Vagina (tissue), 2 donors: ENCODE measurements at regions not wholly inside any gene's neighbourhood (a gene's known extent, or its start where the extent isn't known, plus 50 kb on each side); places are given as distances from the start of the nearest gene placed in this dataset.

ENCODE experiments used
- DNase-seq, 2 donors: peaks; one replicate each; pipeline ENCODE4 v3.0.0-alpha.2; 2017; ENCODE audit errors: extremely low spot score in 2 of 2
- H3K27ac ChIP-seq: fragments of 200-600 bp; sonication (generic); one replicate; pipeline ENCODE4 v1.5.1; 2019
- H3K27me3 ChIP-seq: fragments of 200-600 bp; sonication (generic); one replicate; pipeline ENCODE4 v1.5.1; 2019
- H3K36me3 ChIP-seq, 2 donors: fragments of 200-600 bp; sonication (generic); one replicate each; pipeline ENCODE4 v1.5.1; 2017 to 2019
- H3K4me1 ChIP-seq: fragments of 200-600 bp; sonication (generic); one replicate; pipeline ENCODE4 v1.5.1; 2019
- H3K4me3 ChIP-seq, 2 donors: fragments of 200-600 bp; sonication (generic); 1 replicate in 1 of 2; 2 replicates in 1 of 2; pipeline ENCODE4 v1.5.1; 2016 to 2019
- H3K9me3 ChIP-seq: fragments of 200-600 bp; sonication (generic); one replicate; pipeline ENCODE4 v1.5.1; 2019
- CTCF ChIP-seq, 3 experiments: fragments of 450-650 bp in 2 of 3; fragments of 200-600 bp in 1 of 3; sonication (generic) in 1 of 3; IDR thresholded peaks; one replicate each; pipeline ENCODE4 v1.5.1; 2017 to 2019; ENCODE audit warnings: antibody characterized with exemption in 3 of 3, mild to moderate bottlenecking in 2 of 3, moderate library complexity in 2 of 3
- POLR2A ChIP-seq, 2 donors: fragments of 450-650 bp; IDR thresholded peaks; one replicate each; pipeline ENCODE4 v1.6.1; 2017; ENCODE audit warnings: antibody characterized with exemption in 2 of 2, mild to moderate bottlenecking in 2 of 2, moderate library complexity in 2 of 2
- POLR2AphosphoS5 ChIP-seq, 2 donors: sonication (generic); formaldehyde crosslinking; IDR thresholded peaks; one replicate each; pipeline ENCODE4 v1.9.0; 2017; ENCODE audit warnings: antibody characterized with exemption in 2 of 2, mild to moderate bottlenecking in 2 of 2, low read depth in 1 of 2; ENCODE audit not compliant: insufficient read depth in 1 of 2
- intact Hi-C: fragments of 100-400 bp; cut with DNase I; formaldehyde crosslinking; loops from one replicate; pipeline ENCODE4 v1.15.1; 2023

GRCh38 chr10:111151595-111152307, 74.9 kb downstream of the ADRA2A start:
- Histone ChIP-seq H3K9me3 (no peaks in the 10 kb centered on the region), H3K4me1 (no peaks in the 10 kb centered on the region), H3K27ac (no peak overlapping the region), H3K36me3 (no peaks in the 10 kb centered on the region), H3K4me3 (no peak overlapping the region), H3K27me3 (no peaks in the 10 kb centered on the region)
- TF ChIP-seq POLR2A (IDR thresholded peaks at IDR 0.05), result no peak
- TF ChIP-seq CTCF (IDR thresholded peaks at IDR 0.05), result no peak
- TF ChIP-seq POLR2AphosphoS5 (IDR thresholded peaks at IDR 0.05; ENCODE audit: insufficient read depth in 1 of 2, low read depth in 1 of 2), result no peak
- DNase-seq, result no peak
- intact Hi-C loops, result no loop called here

GRCh38 chr10:111156754-111157153, 79.9 kb downstream of the ADRA2A start:
- H3K4me3 ChIP-seq, result no peak overlapping the region
- TF ChIP-seq POLR2AphosphoS5 (IDR thresholded peaks at IDR 0.05; ENCODE audit: insufficient read depth in 1 of 2, low read depth in 1 of 2) (no peak), CTCF (IDR thresholded peaks at IDR 0.05) (no peak), POLR2A (IDR thresholded peaks at IDR 0.05) (no peak)
- H3K36me3 ChIP-seq, result no peaks in the 10 kb centered on the region
- DNase-seq, result no peak
- H3K4me1 ChIP-seq, result no peaks in the 10 kb centered on the region
- H3K9me3 ChIP-seq, result no peaks in the 10 kb centered on the region
- intact Hi-C loops, result no loop called here
- no peaks in the 10 kb centered on the region for H3K27me3 ChIP-seq
- no peak overlapping the region for H3K27ac ChIP-seq

- no peak for DNase-seq
- no peaks in the 10 kb centered on the region for H3K36me3 ChIP-seq
- H3K27me3 ChIP-seq, result no peaks in the 10 kb centered on the region
- no peak overlapping the region for H3K27ac ChIP-seq
- TF ChIP-seq CTCF (IDR thresholded peaks at IDR 0.05) (no peak), POLR2AphosphoS5 (IDR thresholded peaks at IDR 0.05; ENCODE audit: insufficient read depth in 1 of 2, low read depth in 1 of 2) (no peak), POLR2A (IDR thresholded peaks at IDR 0.05) (no peak)
- intact Hi-C loops, result no loop called here
- H3K9me3 ChIP-seq, result no peaks in the 10 kb centered on the region
- H3K4me1 ChIP-seq, result no peaks in the 10 kb centered on the region
- H3K4me3 ChIP-seq, result no peak overlapping the region
Observed at GRCh38 chr10:111158595-111158994, 81.8 kb downstream of the ADRA2A start.

GRCh38 chr10:111161109-111161874, 84.5 kb downstream of the ADRA2A start:
- Histone ChIP-seq H3K4me1 (no peaks in the 10 kb centered on the region), H3K36me3 (no peaks in the 10 kb centered on the region), H3K27me3 (no peaks in the 10 kb centered on the region), H3K9me3 (no peaks in the 10 kb centered on the region), H3K27ac (no peak overlapping the region), H3K4me3 (no peak overlapping the region)
- DNase-seq, result no peak
- intact Hi-C loops, result no loop called here
- TF ChIP-seq POLR2AphosphoS5 (IDR thresholded peaks at IDR 0.05; ENCODE audit: insufficient read depth in 1 of 2, low read depth in 1 of 2) (no peak), CTCF (IDR thresholded peaks at IDR 0.05) (no peak), POLR2A (IDR thresholded peaks at IDR 0.05) (no peak)

- no peak for DNase-seq
- H3K9me3 ChIP-seq, result no peaks in the 10 kb centered on the region
- intact Hi-C loops, result no loop called here
- H3K27ac ChIP-seq, result no peak overlapping the region
- no peaks in the 10 kb centered on the region for H3K4me1 ChIP-seq
- no peak for TF ChIP-seq CTCF (IDR thresholded peaks at IDR 0.05)
- no peak for TF ChIP-seq POLR2AphosphoS5 (IDR thresholded peaks at IDR 0.05; ENCODE audit: insufficient read depth in 1 of 2, low read depth in 1 of 2)
- H3K27me3 ChIP-seq, result no peaks in the 10 kb centered on the region
- no peak overlapping the region for H3K4me3 ChIP-seq
- no peaks in the 10 kb centered on the region for H3K36me3 ChIP-seq
Observed at GRCh38 chr10:111171183-111171582, 94.4 kb downstream of the ADRA2A start.
